ENCODE measurements at regions not wholly inside any gene's neighbourhood (a gene's known extent, or its start where the extent isn't known, plus 50 kb on each side); places are given as distances from the start of the nearest gene placed in this dataset.

- no peak for DNase-seq
Observed at GRCh38 chr1:219664310-219665029, 51.6 kb upstream of the ZC3H11B start.

Measured in DMS 273 treated with DMSO at 0.1 percent for 48 hours (cell line).